ENCODE measurements at regions not wholly inside any gene's neighbourhood (a gene's known extent, or its start where the extent isn't known, plus 50 kb on each side); places are given as distances from the start of the nearest gene placed in this dataset.

DNA sequence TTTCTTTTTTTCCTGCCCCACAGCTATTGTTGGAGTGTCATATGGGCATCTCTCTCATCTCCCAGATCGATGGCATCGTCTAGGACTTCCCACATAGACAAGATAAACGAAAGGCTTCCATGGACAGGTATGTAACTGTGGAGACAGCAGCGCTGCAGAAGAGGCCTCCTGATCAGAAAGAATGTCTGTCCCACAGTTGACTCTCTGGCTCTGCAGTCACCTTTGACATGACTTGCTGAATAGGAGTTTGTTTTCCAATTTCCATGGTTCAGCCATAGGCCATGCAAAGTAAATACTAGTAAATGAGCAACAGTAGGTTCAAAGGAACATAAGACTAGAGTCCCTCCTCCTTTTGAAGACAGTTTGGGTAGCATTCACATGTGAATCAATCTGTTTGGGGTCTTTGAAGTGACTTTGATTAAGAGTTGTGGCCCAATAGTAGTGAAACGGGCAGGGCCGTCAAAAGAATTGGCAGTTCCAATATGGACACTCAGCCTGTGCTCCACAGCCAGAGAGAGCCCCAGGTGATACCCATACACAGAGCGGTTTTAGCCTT, 134.7 kb upstream of the IFNGR1 start:
- DNase-seq (ENCODE audit: low read depth), result no peak

DNA sequence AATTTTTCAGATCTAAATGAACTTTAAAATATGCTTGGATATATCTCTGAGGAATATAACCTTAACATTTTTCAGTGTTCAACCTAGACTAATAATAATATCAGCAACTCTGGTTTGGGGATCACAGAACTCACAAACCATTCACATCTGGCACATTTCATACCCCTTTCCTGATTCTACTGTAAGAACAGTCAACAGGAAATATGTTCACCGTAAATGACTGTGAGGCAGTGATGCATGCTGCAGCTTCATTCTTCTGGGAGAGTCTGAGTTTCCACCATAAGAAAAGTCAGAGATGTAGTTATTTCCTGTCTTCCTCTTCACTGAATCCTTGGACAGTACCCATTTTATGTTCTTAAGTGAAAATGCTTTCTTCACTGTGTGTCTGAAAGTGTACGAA, 134.2 kb upstream of the IFNGR1 start:
- DNase-seq (ENCODE audit: low read depth), result no peak

DNA sequence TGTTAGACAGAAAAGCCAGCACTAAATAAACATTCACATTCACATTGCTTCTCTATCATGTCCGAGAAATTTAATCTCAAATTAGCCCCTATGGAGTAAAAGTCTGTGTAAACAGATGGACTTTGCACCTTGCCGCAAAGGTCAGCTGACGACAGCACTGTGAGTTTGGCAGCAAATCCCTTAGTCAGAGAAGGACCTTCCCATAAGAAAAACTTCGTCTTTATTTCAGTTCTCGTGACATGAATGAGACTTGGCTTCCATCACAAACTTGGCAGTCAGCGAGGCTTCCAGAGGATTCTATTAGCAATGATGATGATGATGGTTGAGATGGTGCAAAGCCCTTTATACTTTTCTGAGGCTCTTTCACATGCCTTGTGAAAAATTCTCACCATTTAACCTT, 133.7 kb upstream of the IFNGR1 start:
- DNase-seq (ENCODE audit: low read depth), result no peak

DNA sequence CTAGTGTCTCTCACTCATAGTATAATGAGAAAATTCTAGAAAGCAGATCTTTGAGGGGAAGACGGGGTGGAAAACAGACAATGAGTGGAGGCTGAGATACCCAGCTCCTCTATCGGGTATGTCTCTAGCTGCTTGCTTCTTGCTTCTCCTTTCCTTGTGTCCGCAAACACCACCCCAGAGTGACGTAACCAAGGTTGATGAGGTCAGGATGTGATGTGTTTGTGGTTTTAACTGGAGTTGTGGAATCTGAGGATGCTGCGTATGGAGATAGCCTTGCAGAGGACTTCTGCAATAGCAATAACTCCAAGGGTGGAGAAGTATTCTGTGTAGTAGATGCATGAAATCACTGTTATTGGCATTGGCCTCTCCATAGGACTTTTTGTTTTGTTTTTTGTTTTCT, 132.7 kb upstream of the IFNGR1 start:
- no peak for DNase-seq (ENCODE audit: low read depth)

DNA sequence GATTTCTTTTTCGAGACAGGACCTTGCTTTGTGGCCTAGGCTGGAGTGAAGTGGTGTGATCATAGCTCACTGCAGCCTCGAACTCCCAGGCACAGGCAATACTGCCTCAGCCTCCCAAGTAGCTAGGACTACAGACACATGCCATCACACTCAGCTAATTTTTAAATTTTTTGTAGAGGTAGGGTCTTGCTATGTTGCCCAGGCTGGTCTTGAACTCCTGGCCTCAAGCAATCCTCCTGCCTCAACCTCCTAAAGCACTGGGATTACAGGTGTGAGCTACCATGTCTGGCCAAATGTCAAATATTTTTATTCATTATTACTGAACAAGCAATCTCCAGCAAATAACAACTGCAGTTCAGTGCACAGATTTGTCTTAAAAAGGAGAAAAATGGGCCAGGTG, 131.7 kb upstream of the IFNGR1 start:
- DNase-seq (ENCODE audit: low read depth), result no peak

DNA sequence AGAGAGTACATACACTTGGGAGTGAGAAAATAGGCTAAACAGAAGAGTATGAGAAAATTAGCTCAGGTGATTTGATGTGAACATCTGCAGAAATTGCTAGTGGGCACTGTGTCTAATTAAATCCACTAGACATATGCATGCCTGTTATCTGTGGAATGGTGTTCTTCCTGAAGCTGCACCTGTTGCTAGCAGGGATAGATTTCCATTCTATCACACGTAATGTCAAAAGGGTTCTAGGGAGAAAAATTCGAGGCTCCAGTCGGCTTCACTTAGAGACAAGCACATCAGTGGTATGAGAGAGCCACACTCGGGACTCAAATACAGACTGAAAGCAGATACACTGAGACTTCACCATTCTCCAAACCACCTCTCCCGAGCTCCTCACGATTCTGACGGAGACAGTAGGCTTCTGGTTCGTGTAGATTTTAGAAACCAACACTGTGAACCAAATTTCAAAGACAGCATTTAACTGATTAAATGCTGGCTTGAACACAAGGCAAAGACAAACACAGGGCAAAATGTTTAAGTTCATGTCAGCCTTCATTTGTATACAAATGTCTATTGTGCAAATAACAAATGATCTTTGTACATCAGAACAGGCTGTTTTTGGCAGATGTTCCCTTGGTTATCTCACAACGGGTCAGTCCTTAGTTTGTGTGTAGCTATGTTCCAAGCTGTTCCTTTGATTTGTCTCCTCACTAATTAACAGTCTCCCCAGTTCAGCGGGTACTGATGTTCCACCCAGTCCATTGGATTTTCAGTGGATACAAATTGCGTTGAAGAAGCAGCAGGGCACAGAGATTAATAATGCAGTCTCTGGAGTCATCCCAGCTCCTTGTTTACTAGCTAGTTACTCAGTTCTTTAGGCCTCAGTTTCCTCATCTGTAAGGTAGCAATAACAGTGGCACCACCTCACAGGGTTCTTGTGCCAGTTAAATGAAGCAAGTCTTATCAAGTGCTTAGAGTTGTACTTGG, 131.0 kb upstream of the IFNGR1 start:
- no peak for DNase-seq (ENCODE audit: low read depth)

DNA sequence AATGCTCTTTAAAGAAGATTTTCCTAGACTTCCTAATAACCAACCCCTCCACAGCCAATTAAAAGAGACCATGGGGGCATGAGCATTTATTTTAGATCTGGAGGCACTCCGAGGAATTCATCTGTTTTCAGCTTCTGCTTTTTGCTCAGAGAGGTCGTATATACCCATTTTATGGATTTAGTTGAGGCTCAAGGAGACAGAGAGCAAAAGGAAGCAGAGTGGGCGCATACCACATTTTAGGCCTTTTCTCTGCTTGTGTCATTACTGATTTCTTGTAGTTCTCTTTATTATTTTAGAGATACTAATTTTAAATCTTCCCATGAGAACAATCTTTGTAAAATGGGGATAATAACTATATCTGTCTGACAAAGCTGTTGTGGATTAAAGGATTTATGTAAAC, 129.6 kb upstream of the IFNGR1 start:
- no peak for DNase-seq (ENCODE audit: low read depth)

DNA sequence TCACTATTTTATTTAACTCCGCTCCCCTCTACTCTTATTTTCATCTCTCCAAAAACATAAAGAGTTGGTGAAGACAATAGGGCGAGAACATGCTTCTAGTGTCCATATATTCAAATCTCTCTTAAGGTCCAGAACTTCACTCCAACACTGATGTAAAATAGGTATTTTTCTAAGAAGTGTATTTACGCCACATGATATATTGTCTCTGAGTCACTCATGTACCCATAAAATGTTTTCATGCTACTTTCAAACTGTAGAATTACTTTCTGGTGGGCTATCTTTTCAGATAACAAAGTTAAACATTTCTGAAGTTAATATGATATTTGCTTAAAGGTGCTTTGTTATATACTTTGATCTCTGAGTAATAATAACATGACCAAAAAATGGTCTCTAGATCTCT, 124.1 kb upstream of the IFNGR1 start:
- DNase-seq (ENCODE audit: low read depth), result no peak

DNA sequence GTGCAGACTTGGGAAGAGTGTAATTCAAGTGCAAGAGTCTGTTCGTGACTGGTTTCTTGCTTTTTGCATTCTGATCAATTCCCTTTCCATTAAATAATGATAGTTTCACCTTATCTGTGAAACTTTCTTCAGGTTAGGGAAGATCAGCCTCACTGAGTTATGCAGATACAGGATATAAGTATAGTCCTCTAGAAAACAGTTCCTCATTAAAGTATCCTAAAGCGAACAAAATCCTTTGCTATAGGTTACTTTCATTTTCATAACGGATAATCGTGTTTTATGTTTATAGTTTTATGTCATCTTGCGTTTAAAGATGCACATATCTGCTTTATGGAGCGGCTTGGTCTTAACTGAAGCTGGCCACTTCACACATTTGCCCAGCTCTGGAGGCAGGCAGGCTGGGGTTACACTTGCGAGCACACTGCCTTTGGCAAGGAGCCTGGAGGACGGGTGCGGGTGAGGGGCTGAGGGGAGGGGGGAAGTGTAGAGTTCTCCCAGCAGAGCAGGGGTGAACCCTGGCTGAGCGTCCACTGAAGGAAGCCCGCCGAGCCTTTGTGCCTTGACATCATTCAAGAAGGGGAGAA, 123.5 kb upstream of the IFNGR1 start:
- DNase-seq (ENCODE audit: low read depth), result no peak

DNA sequence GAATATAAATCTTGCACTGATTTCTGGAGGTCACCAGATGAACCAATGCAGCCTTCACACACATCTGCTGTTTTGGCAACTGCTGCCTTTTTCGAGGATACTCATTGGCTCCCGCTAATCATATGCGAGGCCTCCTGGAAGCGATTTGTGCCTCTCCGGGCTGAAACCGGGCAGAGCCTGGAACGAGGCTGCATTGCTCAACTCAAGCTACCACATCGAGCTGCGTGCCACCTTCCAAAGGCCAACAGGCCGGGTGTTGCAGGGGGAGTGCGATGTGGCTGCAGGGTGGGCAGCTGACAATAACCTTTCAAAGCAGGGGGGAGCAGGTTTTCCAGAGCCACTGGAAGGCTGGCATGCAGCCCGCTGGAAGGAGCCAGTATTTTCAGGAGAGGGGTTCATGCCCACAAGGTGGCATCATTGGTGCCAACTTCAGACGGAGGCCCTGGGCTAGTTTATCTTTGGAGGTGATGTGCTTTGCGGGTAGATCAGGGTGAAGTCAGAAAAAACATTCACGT, 122.6 kb upstream of the IFNGR1 start:
- peak; percentile 15 for DNase-seq (ENCODE audit: low read depth)

DNA sequence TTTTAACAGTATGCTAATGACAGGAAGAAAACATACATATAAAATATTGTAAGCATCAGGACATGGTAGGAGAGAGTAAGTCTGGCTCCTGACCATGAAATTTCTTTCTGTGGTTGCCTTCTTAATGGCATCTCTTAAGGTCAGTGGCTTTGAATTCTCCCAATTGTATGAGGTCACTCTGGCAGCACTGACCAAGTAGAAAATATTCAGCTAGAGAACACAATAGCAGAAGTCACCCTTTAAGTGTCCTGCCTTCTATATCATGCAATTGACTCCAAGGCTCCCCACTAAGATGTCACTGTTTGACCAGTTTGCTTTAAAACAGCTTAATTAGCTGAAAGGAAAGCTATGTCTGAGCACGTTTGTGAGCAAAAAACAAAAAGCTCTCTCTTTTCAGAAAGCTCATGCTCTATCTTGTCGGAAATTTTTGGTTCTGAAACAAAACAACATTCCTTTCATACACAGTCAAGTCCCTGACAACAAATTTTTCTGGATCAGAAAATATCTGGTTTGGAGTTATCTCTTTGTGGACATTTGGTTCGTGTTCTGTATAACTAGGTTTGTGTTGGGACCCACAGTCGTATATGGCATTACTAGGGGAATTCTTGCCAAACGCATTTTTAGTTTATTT, 120.9 kb upstream of the IFNGR1 start:
- no peak for DNase-seq (ENCODE audit: low read depth)

DNA sequence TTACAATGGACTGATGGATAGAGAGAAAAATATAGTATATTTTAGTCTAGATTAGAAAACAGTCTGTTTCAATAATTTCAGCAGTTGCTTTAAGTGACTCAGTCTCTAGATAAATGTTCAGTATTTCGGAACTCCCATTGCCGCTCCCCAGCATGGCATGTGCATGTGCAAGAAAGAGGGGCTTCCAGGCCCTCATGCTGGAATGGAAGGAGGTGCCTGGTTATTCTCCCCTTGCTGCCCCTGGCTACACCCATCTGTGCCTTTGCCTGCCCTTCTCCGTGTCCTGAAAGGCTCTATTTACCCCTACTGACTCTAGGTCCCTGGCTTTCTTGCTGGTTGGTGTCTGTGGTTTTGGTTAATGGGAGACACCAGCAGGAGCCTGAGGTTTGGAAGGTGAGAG, 115.7 kb upstream of the IFNGR1 start:
- no peak for DNase-seq (ENCODE audit: low read depth)

DNA sequence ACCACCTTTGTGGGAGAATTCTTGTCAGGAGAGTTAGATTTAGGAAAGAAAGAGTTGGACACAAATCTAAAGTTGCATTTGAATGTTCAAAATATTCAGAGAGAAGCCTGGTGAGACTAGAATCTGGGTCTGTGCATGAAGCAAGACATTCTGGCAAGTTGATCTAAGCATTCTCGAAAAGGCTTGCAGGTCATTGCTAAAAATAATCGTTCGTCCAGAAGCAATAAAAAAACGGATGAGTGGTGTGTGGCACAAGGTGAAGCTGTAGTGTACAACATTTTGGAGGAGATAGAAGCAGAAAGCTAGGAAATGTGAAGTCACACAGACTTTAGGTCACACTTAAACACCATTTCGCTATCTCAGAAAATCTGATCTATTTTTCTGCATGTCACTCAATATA, 114.9 kb upstream of the IFNGR1 start:
- no peak for DNase-seq (ENCODE audit: low read depth)

DNA sequence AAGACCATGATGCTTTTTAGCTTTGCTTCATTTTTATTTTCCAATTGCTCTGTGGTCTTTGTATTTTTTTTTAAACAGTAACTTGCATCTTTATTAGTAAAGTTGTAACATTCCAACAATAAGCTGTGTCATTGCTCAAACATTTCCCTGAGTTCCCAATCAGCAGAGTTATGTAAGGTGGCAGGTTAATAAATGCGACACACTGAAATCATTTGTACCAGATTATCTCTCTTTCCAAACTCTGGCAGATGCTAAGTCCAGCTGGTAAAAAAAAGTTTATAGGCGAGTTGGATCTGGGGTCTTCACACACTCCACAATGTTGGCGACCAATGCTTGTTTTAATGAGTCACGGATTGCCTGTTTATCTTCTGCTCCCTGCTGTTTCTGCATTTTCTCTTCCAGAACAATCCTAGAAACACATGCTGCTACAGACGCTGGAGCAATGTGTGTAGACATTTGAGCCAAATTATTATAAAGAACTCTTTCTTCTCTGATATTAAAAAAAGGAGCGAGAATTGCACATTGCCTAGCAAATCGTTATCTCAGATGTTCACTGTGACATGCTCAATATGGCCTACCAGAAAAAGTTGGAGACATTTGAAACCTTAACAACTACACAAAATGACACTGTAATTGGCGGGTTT, 113.6 kb upstream of the IFNGR1 start:
- DNase-seq (ENCODE audit: low read depth), result no peak

DNA sequence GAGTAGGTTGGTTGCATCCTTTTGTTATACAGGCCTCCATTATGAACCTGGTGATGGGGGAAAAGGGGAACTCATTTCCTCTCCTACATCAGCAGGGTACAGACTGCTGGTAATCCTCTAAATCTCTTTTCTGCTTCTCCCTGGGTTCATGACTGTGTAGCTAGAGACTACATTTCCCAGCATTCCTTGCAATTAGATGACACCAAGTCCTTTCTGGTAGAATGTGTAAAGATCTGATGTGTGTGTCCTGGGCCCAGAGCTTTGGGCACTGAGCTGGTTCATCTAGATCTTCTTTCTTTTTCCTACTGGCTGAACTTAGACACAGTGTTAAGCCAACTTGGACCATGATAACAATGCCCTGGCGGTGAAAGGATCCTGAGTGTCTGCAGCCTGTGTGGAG, 104.7 kb upstream of the IFNGR1 start:
- DNase-seq (ENCODE audit: low read depth), result no peak

DNA sequence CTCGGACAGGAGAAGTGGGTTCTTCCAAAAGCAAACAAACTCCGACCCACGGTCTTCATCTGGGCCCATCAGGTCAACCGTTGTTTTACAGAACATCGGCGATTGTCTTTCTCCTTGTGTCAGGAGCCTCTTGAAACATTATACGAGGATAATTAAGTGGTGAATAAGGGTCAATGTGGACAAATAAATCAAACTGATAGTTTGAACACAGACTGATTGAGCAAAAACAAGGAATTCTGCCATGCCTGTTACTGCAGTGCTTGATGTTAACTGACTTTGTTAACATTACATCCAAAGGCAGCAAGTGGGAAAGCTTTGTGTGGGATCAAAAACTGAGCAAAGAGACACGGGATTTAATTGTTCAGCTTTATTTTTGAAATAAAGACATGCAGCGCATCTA, 101.1 kb upstream of the IFNGR1 start:
- no peak for DNase-seq (ENCODE audit: low read depth)

DNA sequence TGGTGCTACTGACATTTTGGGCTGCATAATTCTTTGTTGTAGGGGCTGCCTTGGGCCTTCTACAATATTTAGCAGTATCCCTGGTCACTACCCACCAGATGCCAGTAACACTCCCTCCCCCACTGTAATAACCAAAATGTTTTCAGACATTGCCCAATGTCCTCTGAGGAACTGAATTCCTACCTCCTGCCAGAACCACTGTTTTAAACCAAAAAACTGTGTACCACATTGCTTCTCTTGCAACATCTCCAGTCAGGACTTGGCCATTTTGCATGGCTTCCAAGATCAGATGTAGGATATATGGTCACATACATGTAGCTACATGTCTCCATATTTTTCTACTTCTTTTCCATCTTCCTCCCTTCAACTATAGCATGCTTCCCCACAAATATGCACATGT, 97.4 kb upstream of the IFNGR1 start:
- DNase-seq (ENCODE audit: low read depth), result no peak

DNA sequence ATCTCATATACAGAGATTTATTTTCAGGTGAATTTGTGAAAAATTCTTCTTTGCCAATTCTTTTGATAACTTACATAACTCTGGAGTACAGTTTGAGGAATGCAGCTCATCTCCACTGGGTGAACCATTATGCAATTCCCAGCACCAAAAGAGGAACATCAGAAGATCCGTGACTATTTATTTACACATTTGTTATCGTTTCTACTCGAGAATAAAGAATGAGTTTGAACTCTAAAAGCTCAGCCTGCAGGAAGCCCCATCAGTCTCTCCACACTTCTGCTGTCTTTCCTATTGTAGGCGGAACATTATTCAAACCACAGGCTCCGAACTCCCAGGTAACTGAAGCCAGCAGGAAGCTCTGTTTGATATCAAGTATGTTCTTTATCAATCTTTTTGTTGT, 95.9 kb upstream of the IFNGR1 start:
- no peak for DNase-seq (ENCODE audit: low read depth)

DNA sequence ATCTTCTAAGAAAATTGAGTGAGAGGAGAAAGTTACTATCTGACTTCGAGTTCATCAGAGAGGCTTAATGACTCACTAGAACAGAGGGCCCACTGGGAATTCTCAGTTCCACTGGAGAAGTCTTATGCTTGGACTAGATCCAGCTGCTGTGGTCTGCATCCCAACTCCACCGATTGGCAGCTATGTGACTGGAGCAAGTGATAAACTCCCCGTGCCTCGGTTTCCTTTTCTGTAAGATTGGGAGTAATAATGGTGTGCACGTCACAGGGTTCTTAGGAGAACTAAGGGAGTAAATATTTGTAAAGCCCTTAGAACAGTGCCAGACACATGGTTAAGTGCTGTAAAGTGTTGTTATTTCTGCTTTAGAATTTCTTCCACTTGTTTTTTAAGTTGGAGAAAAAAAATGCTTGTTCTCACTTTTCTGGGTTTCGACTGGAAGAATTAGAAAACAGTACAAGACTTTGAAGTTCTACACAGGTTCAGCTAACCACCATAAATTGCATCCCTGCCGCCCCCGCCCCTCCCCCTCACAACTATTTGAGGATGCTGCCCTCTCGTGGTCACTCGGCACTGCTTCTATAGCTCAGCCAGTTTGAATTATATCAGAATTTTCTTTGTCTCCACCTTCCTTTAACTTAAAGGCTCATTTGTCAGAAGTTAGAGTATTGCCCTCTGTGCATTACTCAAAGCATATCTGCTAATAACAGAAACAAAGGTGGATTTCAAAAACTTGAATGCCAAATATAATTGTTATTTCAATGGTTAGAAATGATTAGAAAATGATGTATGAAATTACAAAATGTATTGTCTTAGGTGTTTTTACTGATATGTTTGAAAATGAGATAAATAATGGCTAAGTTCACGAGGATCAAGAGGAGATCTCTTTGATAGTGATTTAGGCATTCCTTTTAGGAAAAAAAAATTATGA, 95.0 kb upstream of the IFNGR1 start:
- peak; percentile 21 for DNase-seq (ENCODE audit: low read depth)

DNA sequence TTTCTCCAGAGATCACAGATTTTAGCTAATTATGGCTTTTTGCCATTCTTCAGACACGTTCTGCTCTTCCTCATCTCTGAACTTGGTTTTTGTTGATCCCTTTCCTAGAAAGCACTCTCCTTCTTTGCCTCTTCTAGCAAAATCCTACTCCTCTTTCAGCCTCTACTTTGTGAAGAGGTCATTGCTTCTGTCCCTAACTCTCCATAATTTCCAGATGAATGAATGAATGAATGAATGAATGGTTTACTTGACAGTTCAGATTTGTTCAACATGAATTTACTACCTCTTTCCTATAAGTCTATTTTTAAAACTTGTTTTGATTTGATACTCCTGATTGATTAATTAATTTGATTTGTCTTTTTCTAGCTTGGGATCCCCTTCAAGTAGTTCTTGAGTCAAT, 94.0 kb upstream of the IFNGR1 start:
- DNase-seq (ENCODE audit: low read depth), result no peak

DNA sequence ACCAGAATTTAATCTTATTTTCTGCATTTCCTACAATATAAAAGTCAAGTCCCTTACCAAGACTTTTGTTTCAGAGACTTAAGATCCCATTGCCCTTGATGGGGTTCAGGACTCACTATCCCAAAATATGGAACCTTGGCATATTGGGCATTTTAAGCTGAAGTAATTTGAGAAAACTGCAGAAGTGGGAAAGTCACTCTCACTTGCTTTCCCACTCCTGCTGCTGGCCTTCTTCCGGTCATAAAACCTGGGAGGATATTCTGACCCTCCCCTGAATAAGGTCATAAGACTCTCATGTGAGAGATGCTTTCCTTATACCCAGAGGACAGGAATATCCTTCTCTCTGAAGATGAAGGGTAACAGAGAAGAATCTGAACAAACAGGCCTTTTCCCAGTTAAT, 92.8 kb upstream of the IFNGR1 start:
- no peak for DNase-seq (ENCODE audit: low read depth)

Measured in T-helper 22 cell (primary cell).